Ascending aorta (tissue), 2 donors: ENCODE measurements at regions not wholly inside any gene's neighbourhood (a gene's known extent, or its start where the extent isn't known, plus 50 kb on each side); places are given as distances from the start of the nearest gene placed in this dataset.
"Not testable (repeated sequence)": the region's sequence is repeated elsewhere in the genome, so short reads cannot be mapped to it uniquely, and the experiment has no call there.

Source experiments
- DNase-seq, 2 donors: peaks; one replicate each; pipeline ENCODE4 v3.0.0-alpha.2; 2019; ENCODE audit warnings: low spot score in 2 of 2
- H3K27ac ChIP-seq, 2 donors: fragments of 200-600 bp; sonication (generic); one replicate each; pipeline ENCODE4 v1.5.1; 2016 to 2017; ENCODE audit warnings: mild to moderate bottlenecking in 1 of 2
- H3K27me3 ChIP-seq: fragments of 200-600 bp; sonication (generic); one replicate; pipeline ENCODE4 v1.5.1; 2017
- H3K36me3 ChIP-seq, 2 donors: fragments of 200-600 bp; sonication (generic); one replicate each; pipeline ENCODE4 v1.5.1; 2016
- H3K4me1 ChIP-seq, 2 donors: fragments of 200-600 bp; sonication (generic); one replicate each; pipeline ENCODE4 v1.5.1; 2016 to 2017; ENCODE audit warnings: mild to moderate bottlenecking in 1 of 2
- H3K4me3 ChIP-seq, 2 donors: fragments of 200-600 bp; sonication (generic); one replicate each; pipeline ENCODE4 v1.5.1; 2016 to 2017; ENCODE audit warnings: mild to moderate bottlenecking in 1 of 2
- H3K9me3 ChIP-seq, 2 donors: fragments of 200-600 bp; sonication (generic); one replicate each; pipeline ENCODE4 v1.5.1; 2016
- CTCF ChIP-seq, 3 experiments: fragments of 200-600 bp in 2 of 3; fragments of 450-650 bp in 1 of 3; sonication (generic) in 2 of 3; IDR thresholded peaks; one replicate each; pipeline ENCODE4 v1.5.1; 2016 to 2019; ENCODE audit warnings: antibody characterized with exemption in 3 of 3, mild to moderate bottlenecking in 1 of 3, moderate library complexity in 1 of 3
- intact Hi-C: fragments of 100-400 bp; cut with DNase I; formaldehyde crosslinking; loops from one replicate; pipeline ENCODE4 v1.15.1; 2023

GRCh38 chr6:164660781-164661180 lies 648.6 kb downstream of the C6orf118 start:
- Histone ChIP-seq H3K27ac (no peak overlapping the region), H3K27me3 (no peaks in the 10 kb centered on the region), H3K36me3 (no peaks in the 10 kb centered on the region), H3K4me1 (no peaks in the 10 kb centered on the region), H3K9me3 (no peaks in the 10 kb centered on the region), H3K4me3 (no peak overlapping the region)
- intact Hi-C loops, result no loop called here
- TF ChIP-seq CTCF (IDR thresholded peaks at IDR 0.05), result no peak
- no peak for DNase-seq

GRCh38 chr6:164640956-164641355 lies 668.4 kb downstream of the C6orf118 start:
- Histone ChIP-seq H3K27me3 (no peaks in the 10 kb centered on the region), H3K36me3 (no peaks in the 10 kb centered on the region), H3K4me1 (no peaks in the 10 kb centered on the region), H3K4me3 (no peak overlapping the region), H3K9me3 (no peaks in the 10 kb centered on the region), H3K27ac (no peak overlapping the region)
- no peak for TF ChIP-seq CTCF (IDR thresholded peaks at IDR 0.05)
- intact Hi-C loops, result no loop called here
- no peak for DNase-seq

- no peak overlapping the region for H3K27ac ChIP-seq
- H3K27me3 ChIP-seq, result no peaks in the 10 kb centered on the region
- no peak for DNase-seq
- no peaks in the 10 kb centered on the region for H3K36me3 ChIP-seq
- H3K9me3 ChIP-seq, result peaks cover 0 to 2% of the 10 kb centered on the region in 2 donors
- H3K4me3 ChIP-seq, result no peak overlapping the region
- no peaks in the 10 kb centered on the region for H3K4me1 ChIP-seq
- intact Hi-C loops, result no loop called here
- no peak for TF ChIP-seq CTCF (IDR thresholded peaks at IDR 0.05)
These were observed 681.0 kb downstream of the C6orf118 start for GRCh38 chr6:164628302-164628931.

GRCh38 chr6:164616917-164617524 lies 692.4 kb downstream of the C6orf118 start:
- DNase-seq, result no peak
- H3K4me1 ChIP-seq, result no peaks in the 10 kb centered on the region
- H3K4me3 ChIP-seq, result no peak overlapping the region
- intact Hi-C loops, result no loop called here
- no peak for TF ChIP-seq CTCF (IDR thresholded peaks at IDR 0.05)
- H3K9me3 ChIP-seq, result no peaks in the 10 kb centered on the region
- H3K27ac ChIP-seq, result no peak overlapping the region
- H3K27me3 ChIP-seq, result no peaks in the 10 kb centered on the region
- no peaks in the 10 kb centered on the region for H3K36me3 ChIP-seq

GRCh38 chr6:164612751-164613150 lies 696.7 kb downstream of the C6orf118 start:
- Histone ChIP-seq H3K36me3 (no peaks in the 10 kb centered on the region), H3K27me3 (no peaks in the 10 kb centered on the region), H3K4me3 (no peak overlapping the region), H3K27ac (no peak overlapping the region), H3K9me3 (no peaks in the 10 kb centered on the region), H3K4me1 (no peaks in the 10 kb centered on the region)
- intact Hi-C loops, result no loop called here
- DNase-seq, result no peak
- TF ChIP-seq CTCF (IDR thresholded peaks at IDR 0.05), result no peak

GRCh38 chr6:164610859-164611258 lies 698.5 kb downstream of the C6orf118 start:
- DNase-seq, H3K27me3 ChIP-seq, H3K9me3 ChIP-seq, H3K4me1 ChIP-seq, H3K4me3 ChIP-seq, H3K27ac ChIP-seq, intact Hi-C loops, H3K36me3 ChIP-seq: not testable (repeated sequence)

- H3K27ac ChIP-seq, H3K36me3 ChIP-seq, DNase-seq, H3K4me1 ChIP-seq, H3K9me3 ChIP-seq, H3K27me3 ChIP-seq, H3K4me3 ChIP-seq, intact Hi-C loops: not testable (repeated sequence)
These were observed 707.0 kb downstream of the C6orf118 start for GRCh38 chr6:164602415-164602814.
